Colonic mucosa (tissue), 4 donors: ENCODE measurements at regions not wholly inside any gene's neighbourhood (a gene's known extent, or its start where the extent isn't known, plus 50 kb on each side); places are given as distances from the start of the nearest gene placed in this dataset.

ENCODE experiments used
- DNase-seq: peaks from one replicate; pipeline ENCODE4 v3.0.0-alpha.2; 2020
- H3K27ac ChIP-seq: fragments of 200-600 bp; one replicate; pipeline ENCODE4 v1.8.0; 2021
- H3K27me3 ChIP-seq: fragments of 200-600 bp; one replicate; pipeline ENCODE4 v1.8.0; 2021
- H3K36me3 ChIP-seq: fragments of 200-600 bp; one replicate; pipeline ENCODE4 v1.8.0; 2021
- H3K4me1 ChIP-seq: fragments of 200-600 bp; one replicate; pipeline ENCODE4 v1.8.0; 2021; ENCODE audit warnings: mild to moderate bottlenecking
- H3K4me3 ChIP-seq: fragments of 200-600 bp; one replicate; pipeline ENCODE4 v1.8.0; 2021
- H3K9ac ChIP-seq, 2 donors: one replicate each; pipeline ENCODE4 v1.7.0; 2013; ENCODE audit warnings: control low read depth in 2 of 2, low read depth in 2 of 2, low read length in 2 of 2
- H3K9me3 ChIP-seq: fragments of 200-600 bp; one replicate; pipeline ENCODE4 v1.8.0; 2021
- intact Hi-C: fragments of 100-400 bp; cut with DNase I; formaldehyde crosslinking; loops from one replicate; pipeline ENCODE4 v1.14.1; 2022
- TF ChIP-seq, protein P1 (sequence below): fragments of 200-600 bp; IDR thresholded peaks from one replicate; pipeline ENCODE4 v1.8.0; 2022; ENCODE audit warnings: antibody characterized with exemption, mild to moderate bottlenecking
- donor health status: healthy.
- donor health status: DM: no; HTN: no; CAD: no.
- donor health status: DM: no; HTN: no; CAD: no.

DNA sequence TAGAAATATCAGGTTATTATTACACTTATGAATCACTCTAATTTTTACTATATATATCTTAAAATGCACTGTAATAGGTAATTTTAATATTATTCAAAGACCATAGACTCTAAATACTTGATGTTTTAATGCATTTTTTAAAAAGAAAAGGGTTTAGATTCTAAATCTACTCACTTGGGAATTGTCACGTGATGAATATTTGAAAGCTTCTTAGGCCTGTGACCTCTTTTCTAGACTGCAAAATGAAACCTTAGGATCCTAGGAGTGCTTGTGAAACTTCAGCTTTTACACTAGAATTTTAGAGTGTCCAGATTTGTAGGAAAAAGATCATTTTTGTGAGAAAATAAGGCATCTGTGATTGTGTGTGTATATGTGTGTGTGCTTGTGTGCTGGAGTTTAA lies 318.0 kb downstream of the HTR1B start:
- Histone ChIP-seq H3K4me3 (no peak overlapping the region), H3K9ac (no peak overlapping the region), H3K4me1 (no peaks in the 10 kb centered on the region), H3K36me3 (no peaks in the 10 kb centered on the region), H3K9me3 (no peaks in the 10 kb centered on the region), H3K27ac (no peak overlapping the region), H3K27me3 (no peaks in the 10 kb centered on the region)
- intact Hi-C loops, result no loop called here
- TF ChIP-seq, protein P1, sequence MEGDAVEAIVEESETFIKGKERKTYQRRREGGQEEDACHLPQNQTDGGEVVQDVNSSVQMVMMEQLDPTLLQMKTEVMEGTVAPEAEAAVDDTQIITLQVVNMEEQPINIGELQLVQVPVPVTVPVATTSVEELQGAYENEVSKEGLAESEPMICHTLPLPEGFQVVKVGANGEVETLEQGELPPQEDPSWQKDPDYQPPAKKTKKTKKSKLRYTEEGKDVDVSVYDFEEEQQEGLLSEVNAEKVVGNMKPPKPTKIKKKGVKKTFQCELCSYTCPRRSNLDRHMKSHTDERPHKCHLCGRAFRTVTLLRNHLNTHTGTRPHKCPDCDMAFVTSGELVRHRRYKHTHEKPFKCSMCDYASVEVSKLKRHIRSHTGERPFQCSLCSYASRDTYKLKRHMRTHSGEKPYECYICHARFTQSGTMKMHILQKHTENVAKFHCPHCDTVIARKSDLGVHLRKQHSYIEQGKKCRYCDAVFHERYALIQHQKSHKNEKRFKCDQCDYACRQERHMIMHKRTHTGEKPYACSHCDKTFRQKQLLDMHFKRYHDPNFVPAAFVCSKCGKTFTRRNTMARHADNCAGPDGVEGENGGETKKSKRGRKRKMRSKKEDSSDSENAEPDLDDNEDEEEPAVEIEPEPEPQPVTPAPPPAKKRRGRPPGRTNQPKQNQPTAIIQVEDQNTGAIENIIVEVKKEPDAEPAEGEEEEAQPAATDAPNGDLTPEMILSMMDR, result no peak
- DNase-seq, result no peak

DNA sequence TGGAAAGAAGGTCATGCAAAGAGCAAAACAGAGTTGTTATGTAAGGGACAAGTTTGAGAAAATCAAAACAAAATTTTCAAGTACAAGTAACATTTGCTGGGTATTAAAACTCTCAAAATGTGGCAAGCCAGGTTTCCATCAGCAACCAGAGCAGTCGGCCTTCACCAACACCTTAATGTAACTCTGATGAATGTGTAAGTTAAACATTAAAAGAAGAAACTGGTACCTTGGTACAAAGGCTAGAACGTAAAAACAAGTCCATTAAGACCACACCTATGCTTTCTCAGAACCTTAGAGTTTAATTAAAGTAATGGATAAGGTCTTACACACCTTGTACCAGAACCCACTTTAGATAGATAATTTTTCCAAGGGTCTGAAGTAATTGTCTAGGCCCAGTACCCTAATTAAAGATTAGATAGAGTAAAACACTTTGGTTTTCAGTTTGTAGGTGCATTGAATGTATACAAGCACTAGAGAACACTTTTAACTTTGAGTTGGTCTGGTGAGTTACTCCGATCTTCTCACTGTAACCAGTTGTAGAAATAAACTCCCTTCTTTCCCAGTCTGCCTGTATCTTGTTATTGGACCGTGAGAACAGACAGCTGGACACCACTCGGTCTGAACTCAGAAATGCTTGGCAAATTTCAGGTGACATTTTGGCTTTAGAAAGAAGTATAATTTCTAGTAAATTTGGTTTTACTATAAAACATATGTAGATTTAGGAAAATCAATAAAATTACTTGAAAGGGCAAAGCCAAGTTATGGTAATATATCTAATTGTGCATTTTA lies 319.4 kb downstream of the HTR1B start:
- TF ChIP-seq, protein P1, result no peak
- Histone ChIP-seq H3K27ac (no peak overlapping the region), H3K4me1 (no peaks in the 10 kb centered on the region), H3K36me3 (no peaks in the 10 kb centered on the region), H3K27me3 (no peaks in the 10 kb centered on the region), H3K9me3 (no peaks in the 10 kb centered on the region), H3K9ac (no peak overlapping the region), H3K4me3 (no peak overlapping the region)
- no peak for DNase-seq
- intact Hi-C loops, result no loop called here

DNA sequence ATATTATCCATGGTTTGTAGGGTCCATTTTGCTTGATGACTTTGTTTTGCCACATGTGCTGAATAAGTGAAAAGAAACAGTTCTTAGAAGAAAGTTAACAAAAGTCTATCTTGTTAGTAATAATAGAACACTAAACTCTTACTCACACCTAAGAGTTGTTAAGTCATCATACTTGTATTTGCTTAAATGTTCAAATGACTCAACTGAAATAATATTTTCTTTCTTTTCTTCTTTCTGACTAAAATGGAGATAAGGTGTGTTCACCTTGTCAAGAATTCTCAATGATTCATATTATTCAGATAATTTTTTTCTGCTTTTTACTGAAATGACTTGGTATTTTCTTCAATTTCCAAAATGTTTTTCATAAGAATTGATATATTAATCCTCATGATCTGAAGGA lies 327.2 kb downstream of the HTR1B start:
- Histone ChIP-seq H3K27me3 (no peaks in the 10 kb centered on the region), H3K9ac (no peak overlapping the region), H3K36me3 (no peaks in the 10 kb centered on the region), H3K4me1 (no peaks in the 10 kb centered on the region), H3K27ac (no peak overlapping the region), H3K9me3 (no peaks in the 10 kb centered on the region), H3K4me3 (no peak overlapping the region)
- intact Hi-C loops, result no loop called here
- no peak for DNase-seq
- TF ChIP-seq, protein P1, result no peak

DNA sequence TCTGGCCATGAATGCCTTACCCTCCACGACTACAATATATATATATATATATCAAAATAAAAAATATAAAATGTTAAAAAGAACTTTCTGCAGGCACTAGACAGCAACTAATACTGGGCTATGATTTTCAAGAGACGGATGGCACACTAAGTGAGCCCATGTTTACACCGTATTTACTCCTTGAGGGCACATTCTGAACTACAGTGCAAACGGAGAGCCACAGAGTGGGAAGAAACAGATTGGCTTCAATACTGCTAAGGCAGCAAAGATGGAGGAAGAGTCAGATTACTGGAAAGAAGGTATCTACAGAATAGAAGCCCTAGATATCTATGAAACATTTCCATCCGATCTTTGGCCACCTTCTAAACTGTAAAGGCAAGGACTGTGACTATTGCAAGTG lies 330.3 kb downstream of the HTR1B start:
- Histone ChIP-seq H3K4me1 (no peaks in the 10 kb centered on the region), H3K9ac (no peak overlapping the region), H3K27ac (no peak overlapping the region), H3K27me3 (no peaks in the 10 kb centered on the region), H3K9me3 (no peaks in the 10 kb centered on the region), H3K4me3 (no peak overlapping the region), H3K36me3 (no peaks in the 10 kb centered on the region)
- TF ChIP-seq, protein P1, result no peak
- intact Hi-C loops, result no loop called here
- DNase-seq, result no peak

DNA sequence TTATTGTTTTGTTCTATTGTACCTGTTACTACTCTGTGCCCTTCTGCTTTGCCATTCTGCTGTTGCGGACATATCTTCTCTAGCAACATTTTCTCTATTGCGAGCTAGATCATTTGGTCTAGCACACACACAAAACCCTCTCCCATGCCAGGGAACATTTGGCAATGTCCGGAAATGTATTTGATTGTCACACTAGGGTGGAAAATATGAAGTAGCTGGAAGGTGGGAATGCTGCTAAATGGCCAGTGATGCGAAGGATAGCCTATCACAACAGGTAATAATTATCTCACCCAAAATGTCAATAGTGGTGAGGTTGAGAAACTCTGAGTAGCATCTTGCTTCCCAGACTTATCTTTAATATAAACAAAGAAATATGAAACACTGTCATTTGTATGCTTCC lies 331.9 kb downstream of the HTR1B start:
- Histone ChIP-seq H3K9ac (no peak overlapping the region), H3K9me3 (no peaks in the 10 kb centered on the region), H3K4me1 (no peaks in the 10 kb centered on the region), H3K4me3 (no peak overlapping the region), H3K36me3 (no peaks in the 10 kb centered on the region), H3K27me3 (no peaks in the 10 kb centered on the region), H3K27ac (no peak overlapping the region)
- intact Hi-C loops, result no loop called here
- DNase-seq, result no peak
- TF ChIP-seq, protein P1, result no peak
